Activated B cell treated with CpG ODN at 0.5 μM for 24 hours (primary cell): ENCODE measurements at regions not wholly inside any gene's neighbourhood (a gene's known extent, or its start where the extent isn't known, plus 50 kb on each side); places are given as distances from the start of the nearest gene placed in this dataset.

Experiments
- ATAC-seq: fragments of 200-7000 bp; cut with Tn5 transposase; one replicate; pipeline ENCODE4 v1.10.0; 2021; ENCODE audit warnings: low read depth, mild to moderate bottlenecking, moderate library complexity
- CTCF ChIA-PET: fragments of 350-600 bp; sonication (Branson Sonifier 250); formaldehyde crosslinking; loops from one replicate; lab custom pipeline; 2021; ENCODE audit warnings: antibody characterized with exemption; lab: Charles Lee
- POLR2A ChIA-PET: fragments of 350-600 bp; sonication (Branson Sonifier 250); formaldehyde crosslinking; loops from one replicate; lab custom pipeline; 2021; ENCODE audit warnings: antibody characterized with exemption; lab: Charles Lee
- DNase-seq: peaks from one replicate; pipeline ENCODE4 v3.0.0; 2022
- H3K27ac Mint-ChIP-seq: one replicate; pipeline ENCODE4 v1.8.0; 2020; ENCODE audit warnings: mixed read lengths
- H3K27me3 Mint-ChIP-seq: one replicate; pipeline ENCODE4 v1.8.0; 2021; ENCODE audit warnings: mixed read lengths
- H3K36me3 Mint-ChIP-seq: one replicate; pipeline ENCODE4 v1.8.0; 2021; ENCODE audit warnings: low read depth, mixed read lengths
- H3K4me1 Mint-ChIP-seq: one replicate; pipeline ENCODE4 v1.8.0; 2021; ENCODE audit warnings: mixed read lengths
- H3K4me3 Mint-ChIP-seq: one replicate; pipeline ENCODE4 v1.8.0; 2020; ENCODE audit warnings: mild to moderate bottlenecking, mixed read lengths
- H3K9me3 Mint-ChIP-seq: one replicate; pipeline ENCODE4 v1.8.0; 2020; ENCODE audit warnings: mixed read lengths
- intact Hi-C: fragments of 100-400 bp; cut with micrococcal nuclease; formaldehyde crosslinking; loops from one replicate; pipeline ENCODE4 v1.15.1; 2024
- TF ChIP-seq, protein P1 (sequence below): fragments of 200-600 bp; IDR thresholded peaks from one replicate; pipeline ENCODE4 v1.8.0; 2022; ENCODE audit warnings: antibody characterized with exemption, mild to moderate bottlenecking

DNA sequence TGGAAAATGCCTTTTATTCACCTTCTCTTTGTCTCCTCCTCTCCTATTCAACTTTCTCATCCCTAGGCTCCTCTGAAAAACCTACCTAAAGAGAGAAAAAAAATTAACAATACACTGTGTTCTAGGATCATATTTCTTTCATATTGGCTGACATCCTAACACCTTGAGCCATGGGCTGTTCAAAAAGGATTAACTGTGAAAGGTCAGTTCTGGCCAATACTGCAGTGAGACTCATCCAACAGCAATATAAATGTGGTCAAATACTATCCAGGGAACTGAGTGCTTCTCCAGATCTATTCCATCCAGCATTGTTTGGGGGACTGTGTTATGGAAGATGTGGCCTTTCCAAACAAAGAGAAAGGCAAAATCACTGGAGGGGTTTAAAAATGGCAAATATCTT is 131.1 kb upstream of the MOCS2 start:
- no peak for ATAC-seq

DNA sequence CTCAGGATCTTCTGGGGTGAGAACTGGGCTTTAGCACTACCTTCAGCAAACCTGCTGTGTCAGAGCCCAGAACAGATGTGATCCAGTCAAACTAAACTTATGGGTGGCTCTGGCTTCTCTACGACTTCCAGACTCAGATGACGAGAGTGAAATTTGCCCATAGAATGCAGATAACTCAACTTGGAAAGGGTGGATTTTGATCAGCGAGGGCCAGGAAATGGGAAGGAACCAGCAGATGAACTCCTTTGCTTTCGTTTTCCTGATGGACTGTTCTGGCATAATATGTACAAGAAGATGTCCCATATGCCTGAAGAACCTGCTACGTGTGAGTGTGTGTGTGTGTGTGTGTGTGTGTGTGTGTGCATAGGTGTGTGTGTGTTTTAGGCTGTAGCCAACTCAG is 132.0 kb upstream of the MOCS2 start:
- Mint-ChIP-seq H3K27me3 (no peaks in the 10 kb centered on the region), H3K27ac (no peak overlapping the region), H3K9me3 (no peaks in the 10 kb centered on the region), H3K4me3 (no peak overlapping the region), H3K4me1 (no peaks in the 10 kb centered on the region), H3K36me3 (no peaks in the 10 kb centered on the region)
- POLR2A ChIA-PET = no interaction called here
- DNase-seq (no peak), ATAC-seq (no peak)
- TF ChIP-seq, protein P1, sequence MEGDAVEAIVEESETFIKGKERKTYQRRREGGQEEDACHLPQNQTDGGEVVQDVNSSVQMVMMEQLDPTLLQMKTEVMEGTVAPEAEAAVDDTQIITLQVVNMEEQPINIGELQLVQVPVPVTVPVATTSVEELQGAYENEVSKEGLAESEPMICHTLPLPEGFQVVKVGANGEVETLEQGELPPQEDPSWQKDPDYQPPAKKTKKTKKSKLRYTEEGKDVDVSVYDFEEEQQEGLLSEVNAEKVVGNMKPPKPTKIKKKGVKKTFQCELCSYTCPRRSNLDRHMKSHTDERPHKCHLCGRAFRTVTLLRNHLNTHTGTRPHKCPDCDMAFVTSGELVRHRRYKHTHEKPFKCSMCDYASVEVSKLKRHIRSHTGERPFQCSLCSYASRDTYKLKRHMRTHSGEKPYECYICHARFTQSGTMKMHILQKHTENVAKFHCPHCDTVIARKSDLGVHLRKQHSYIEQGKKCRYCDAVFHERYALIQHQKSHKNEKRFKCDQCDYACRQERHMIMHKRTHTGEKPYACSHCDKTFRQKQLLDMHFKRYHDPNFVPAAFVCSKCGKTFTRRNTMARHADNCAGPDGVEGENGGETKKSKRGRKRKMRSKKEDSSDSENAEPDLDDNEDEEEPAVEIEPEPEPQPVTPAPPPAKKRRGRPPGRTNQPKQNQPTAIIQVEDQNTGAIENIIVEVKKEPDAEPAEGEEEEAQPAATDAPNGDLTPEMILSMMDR = no peak
- CTCF ChIA-PET = no interaction called here
- intact Hi-C loops = no loop called here

More for the DNA sequence above, 131.1 kb upstream of the MOCS2 start:
- H3K4me3 Mint-ChIP-seq = no peak overlapping the region
- H3K9me3 Mint-ChIP-seq = no peaks in the 10 kb centered on the region
- TF ChIP-seq, protein P1 = no peak
- no peak for DNase-seq
- ChIA-PET CTCF (no interaction called here), POLR2A (no interaction called here)
- H3K4me1 Mint-ChIP-seq = no peaks in the 10 kb centered on the region
- no peaks in the 10 kb centered on the region for H3K36me3 Mint-ChIP-seq
- H3K27ac Mint-ChIP-seq = no peak overlapping the region
- H3K27me3 Mint-ChIP-seq = no peaks in the 10 kb centered on the region
- intact Hi-C loops = no loop called here

DNA sequence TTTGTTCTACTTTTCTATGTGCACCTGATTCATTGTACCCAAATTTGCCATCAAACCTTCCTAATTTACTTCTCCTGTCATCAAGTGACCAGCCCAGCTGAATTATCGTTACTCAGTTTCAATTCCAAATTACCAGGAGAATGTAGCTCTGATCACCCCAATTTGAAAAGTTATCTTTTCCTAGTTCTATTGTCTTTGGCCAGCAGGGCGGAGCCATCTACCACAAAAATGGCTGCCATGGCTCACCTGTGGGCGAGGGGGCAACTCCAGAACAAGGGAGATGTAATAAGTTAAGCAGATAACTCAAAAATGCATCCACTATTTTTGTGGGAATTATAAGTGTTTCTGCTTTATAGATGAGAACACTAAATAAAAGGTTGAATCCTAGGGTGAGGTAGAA is 133.8 kb upstream of the MOCS2 start:
- no peak for DNase-seq
- H3K4me3 Mint-ChIP-seq = no peak overlapping the region
- POLR2A ChIA-PET = no interaction called here
- H3K4me1 Mint-ChIP-seq = no peaks in the 10 kb centered on the region
- no peaks in the 10 kb centered on the region for H3K9me3 Mint-ChIP-seq
- H3K27ac Mint-ChIP-seq = no peak overlapping the region
- no peaks in the 10 kb centered on the region for H3K27me3 Mint-ChIP-seq
- CTCF ChIA-PET = no interaction called here
- TF ChIP-seq, protein P1 = no peak
- no peaks in the 10 kb centered on the region for H3K36me3 Mint-ChIP-seq
- no peak for ATAC-seq
- intact Hi-C loops = no loop called here

DNA sequence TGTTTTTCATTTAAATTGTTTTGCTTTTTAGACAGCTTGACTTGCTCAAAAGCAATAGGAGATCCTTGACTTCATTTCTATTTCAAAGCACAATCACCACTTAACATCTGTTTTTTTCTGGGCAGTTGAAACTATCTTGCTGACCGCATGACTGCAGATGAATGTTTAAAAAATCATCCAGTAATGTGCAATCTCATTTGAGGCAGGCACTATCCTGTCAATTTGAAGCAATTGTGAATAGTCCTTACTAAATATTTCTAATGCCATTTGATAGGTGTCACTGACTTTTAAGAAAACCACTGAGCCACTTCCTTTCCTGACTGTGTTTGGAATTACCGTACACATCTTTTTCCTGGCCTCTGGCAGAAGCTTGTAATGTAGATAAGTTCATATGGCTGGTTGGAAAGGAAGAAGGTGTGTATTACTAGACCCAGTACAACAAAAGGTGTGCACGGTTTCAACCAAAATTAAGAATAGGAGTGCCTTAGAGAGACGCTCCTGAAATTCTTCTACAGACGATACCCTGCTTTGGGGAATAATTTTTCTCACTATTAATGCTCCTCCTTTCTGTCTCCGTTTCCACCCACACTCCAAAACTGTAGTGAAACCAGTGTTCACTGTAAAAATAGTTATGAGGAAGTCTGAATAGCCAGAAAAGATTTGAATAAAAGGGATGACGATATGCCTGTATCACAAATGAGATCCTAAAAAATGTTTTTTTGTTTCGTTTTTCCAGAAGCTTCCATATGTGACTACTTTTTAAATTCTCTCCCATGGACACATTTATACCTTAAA is 136.7 kb upstream of the MOCS2 start:
- Mint-ChIP-seq H3K27me3 (no peaks in the 10 kb centered on the region), H3K9me3 (no peaks in the 10 kb centered on the region), H3K4me1 (no peaks in the 10 kb centered on the region), H3K4me3 (no peak overlapping the region), H3K27ac (no peak overlapping the region), H3K36me3 (no peaks in the 10 kb centered on the region)
- ChIA-PET CTCF (no interaction called here), POLR2A (no interaction called here)
- DNase-seq = no peak
- TF ChIP-seq, protein P1 = no peak
- no peak for ATAC-seq
- intact Hi-C loops = no loop called here

DNA sequence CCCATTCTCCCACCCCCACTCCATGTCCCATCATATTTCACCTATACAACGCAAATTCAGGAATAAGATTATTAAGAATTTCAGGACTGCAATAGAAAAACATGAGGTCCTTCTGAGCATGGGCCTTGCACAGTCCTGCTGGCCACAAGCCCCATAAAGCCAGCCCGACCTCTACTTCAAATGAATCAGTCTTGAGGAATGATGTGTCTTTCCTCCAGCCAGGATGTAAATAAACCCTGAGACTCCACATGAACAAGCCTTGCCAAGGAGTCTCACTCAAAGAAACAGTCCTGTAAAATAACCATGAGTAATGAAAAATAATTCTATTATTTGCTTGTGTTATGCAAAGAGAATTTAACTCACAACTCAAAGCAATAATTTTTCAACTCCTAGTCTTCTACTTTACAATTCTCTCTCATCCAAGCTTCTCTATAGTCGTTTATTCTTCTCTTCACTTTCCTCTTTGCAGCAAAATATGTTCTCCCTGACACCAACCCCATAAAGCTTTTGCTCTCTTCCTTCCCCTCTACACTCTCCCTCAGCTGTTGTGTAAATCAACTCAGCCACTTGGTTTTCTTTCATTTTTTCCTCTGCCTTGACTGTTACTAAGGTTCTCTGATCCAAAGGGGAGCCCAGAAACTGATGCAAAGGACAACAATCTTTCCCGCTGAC is 140.1 kb upstream of the MOCS2 start:
- ATAC-seq (no peak), DNase-seq (no peak)
- H3K36me3 Mint-ChIP-seq = no peaks in the 10 kb centered on the region
- no peak overlapping the region for H3K4me3 Mint-ChIP-seq
- CTCF ChIA-PET = no interaction called here
- no peaks in the 10 kb centered on the region for H3K9me3 Mint-ChIP-seq
- H3K4me1 Mint-ChIP-seq = no peaks in the 10 kb centered on the region
- intact Hi-C loops = no loop called here
- H3K27me3 Mint-ChIP-seq = no peaks in the 10 kb centered on the region
- H3K27ac Mint-ChIP-seq = no peak overlapping the region
- POLR2A ChIA-PET = no interaction called here
- TF ChIP-seq, protein P1 = no peak
